Kidney epithelial cell (primary cell): ENCODE measurements at regions not wholly inside any gene's neighbourhood (a gene's known extent, or its start where the extent isn't known, plus 50 kb on each side); places are given as distances from the start of the nearest gene placed in this dataset.

Experiments used
- DNase-seq: peaks from one replicate; pipeline ENCODE4 v3.0.0-alpha.2; 2010; ENCODE audit warnings: low read depth
- H3K27me3 ChIP-seq: 2 replicates; pipeline ENCODE4 v1.6.0; 2011; ENCODE audit warnings: low read length; ENCODE audit not compliant: control insufficient read depth, insufficient read depth
- H3K36me3 ChIP-seq: 2 replicates; pipeline ENCODE4 v1.5.1; 2011; ENCODE audit warnings: low read length; ENCODE audit not compliant: control insufficient read depth, insufficient read depth
- H3K4me3 ChIP-seq: 2 replicates; pipeline ENCODE4 v1.5.1; 2011; ENCODE audit warnings: low read depth, mild to moderate bottlenecking, control low read depth, low read length
- TF ChIP-seq, protein P1 (sequence below): IDR thresholded peaks from 2 replicates; pipeline ENCODE4 v1.5.1; 2011; ENCODE audit warnings: mild to moderate bottlenecking, moderate library complexity, low read length, control low read depth, inconsistent platforms; ENCODE audit not compliant: insufficient read depth, poor library complexity, severe bottlenecking

- H3K27me3 ChIP-seq: no peaks in the 10 kb centered on the region
- TF ChIP-seq, protein P1, sequence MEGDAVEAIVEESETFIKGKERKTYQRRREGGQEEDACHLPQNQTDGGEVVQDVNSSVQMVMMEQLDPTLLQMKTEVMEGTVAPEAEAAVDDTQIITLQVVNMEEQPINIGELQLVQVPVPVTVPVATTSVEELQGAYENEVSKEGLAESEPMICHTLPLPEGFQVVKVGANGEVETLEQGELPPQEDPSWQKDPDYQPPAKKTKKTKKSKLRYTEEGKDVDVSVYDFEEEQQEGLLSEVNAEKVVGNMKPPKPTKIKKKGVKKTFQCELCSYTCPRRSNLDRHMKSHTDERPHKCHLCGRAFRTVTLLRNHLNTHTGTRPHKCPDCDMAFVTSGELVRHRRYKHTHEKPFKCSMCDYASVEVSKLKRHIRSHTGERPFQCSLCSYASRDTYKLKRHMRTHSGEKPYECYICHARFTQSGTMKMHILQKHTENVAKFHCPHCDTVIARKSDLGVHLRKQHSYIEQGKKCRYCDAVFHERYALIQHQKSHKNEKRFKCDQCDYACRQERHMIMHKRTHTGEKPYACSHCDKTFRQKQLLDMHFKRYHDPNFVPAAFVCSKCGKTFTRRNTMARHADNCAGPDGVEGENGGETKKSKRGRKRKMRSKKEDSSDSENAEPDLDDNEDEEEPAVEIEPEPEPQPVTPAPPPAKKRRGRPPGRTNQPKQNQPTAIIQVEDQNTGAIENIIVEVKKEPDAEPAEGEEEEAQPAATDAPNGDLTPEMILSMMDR: no peak
- no peak overlapping the region for H3K4me3 ChIP-seq
- DNase-seq: no peak
- H3K36me3 ChIP-seq: no peaks in the 10 kb centered on the region
Measured at GRCh38 chr7:47119261-47119865, 462.5 kb downstream of the TNS3 start.

- Histone ChIP-seq H3K36me3 (no peaks in the 10 kb centered on the region), H3K27me3 (no peaks in the 10 kb centered on the region), H3K4me3 (no peak overlapping the region)
- TF ChIP-seq, protein P1: no peak
- no peak for DNase-seq
Measured at GRCh38 chr7:47104206-47104549, 477.7 kb downstream of the TNS3 start.

DNA sequence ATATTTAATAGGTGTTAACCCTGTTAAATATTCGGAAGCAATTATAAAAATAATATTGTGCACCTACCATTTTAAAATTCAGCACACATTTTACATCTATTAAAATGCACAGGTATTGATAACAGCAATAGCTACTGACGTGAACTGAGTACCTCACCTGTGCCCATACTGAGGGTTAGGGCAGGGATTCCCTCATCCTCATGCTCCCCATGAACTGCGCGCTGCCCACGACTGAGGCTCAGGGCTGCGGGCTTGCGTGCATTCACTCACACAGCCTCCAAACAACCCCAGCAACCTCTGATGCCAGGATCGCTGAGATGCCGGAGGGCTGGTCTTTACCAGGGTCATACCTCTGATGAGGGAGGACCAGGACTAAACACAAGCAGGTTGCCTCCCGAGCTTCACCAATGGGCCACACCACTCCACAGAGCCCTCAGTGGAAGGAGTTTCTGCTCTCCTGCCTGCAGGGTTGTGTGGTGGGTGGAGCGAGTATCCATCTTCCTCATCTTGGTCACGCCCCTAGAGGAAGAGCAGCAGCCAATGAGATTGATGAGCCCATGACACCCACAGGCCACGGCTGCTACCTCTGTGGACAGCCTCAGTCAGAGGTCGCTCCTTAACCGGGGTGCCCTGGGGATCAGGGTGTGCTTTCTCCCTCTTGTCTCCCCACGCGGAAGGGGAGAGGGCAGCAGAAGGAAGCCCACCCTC, 478.3 kb downstream of the TNS3 start:
- Histone ChIP-seq H3K27me3 (no peaks in the 10 kb centered on the region), H3K4me3 (no peak overlapping the region), H3K36me3 (no peaks in the 10 kb centered on the region)
- no peak for DNase-seq
- TF ChIP-seq, protein P1: no peak

- TF ChIP-seq, protein P1: no peak
- no peaks in the 10 kb centered on the region for H3K27me3 ChIP-seq
- H3K36me3 ChIP-seq: no peaks in the 10 kb centered on the region
- no peak overlapping the region for H3K4me3 ChIP-seq
- DNase-seq: no peak
Measured at GRCh38 chr7:47102331-47102841, 479.5 kb downstream of the TNS3 start.

GRCh38 chr7:47100817-47101435, 481.0 kb downstream of the TNS3 start:
- DNase-seq: no peak
- no peak overlapping the region for H3K4me3 ChIP-seq
- H3K36me3 ChIP-seq: no peaks in the 10 kb centered on the region
- TF ChIP-seq, protein P1: peak; percentile 52
- H3K27me3 ChIP-seq: no peaks in the 10 kb centered on the region
